ENCODE measurements at regions not wholly inside any gene's neighbourhood (a gene's known extent, or its start where the extent isn't known, plus 50 kb on each side); places are given as distances from the start of the nearest gene placed in this dataset.

GRCh38 chr22:49627217-49628181 is 200.2 kb downstream of the BRD1 start:
- no peak overlapping the region for H3K4me3 ChIP-seq (ENCODE audit: low read depth, low read length)
- DNase-seq (ENCODE audit: low read depth) = peak; percentile 32
- TF ChIP-seq CTCF (IDR thresholded peaks at IDR 0.05; ENCODE audit: low read depth, low read length) (peak; percentile 18), POLR2A (IDR thresholded peaks at IDR 0.05; ENCODE audit: extremely low read depth, insufficient read length) (no peak), MAX (IDR thresholded peaks at IDR 0.05; ENCODE audit: low read depth, low read length) (no peak), MYC (IDR thresholded peaks at IDR 0.05; ENCODE audit: low read depth, low read length) (no peak)

- no peak overlapping the region for H3K4me3 ChIP-seq (ENCODE audit: low read depth, low read length)
- TF ChIP-seq MAX (IDR thresholded peaks at IDR 0.05; ENCODE audit: low read depth, low read length) = no peak
- TF ChIP-seq POLR2A (IDR thresholded peaks at IDR 0.05; ENCODE audit: extremely low read depth, insufficient read length) = no peak
- no peak for TF ChIP-seq MYC (IDR thresholded peaks at IDR 0.05; ENCODE audit: low read depth, low read length)
- TF ChIP-seq CTCF (IDR thresholded peaks at IDR 0.05; ENCODE audit: low read depth, low read length) = no peak
- no peak for DNase-seq (ENCODE audit: low read depth)
Observed at GRCh38 chr22:49626361-49627216, 201.1 kb downstream of the BRD1 start.

- no peak overlapping the region for H3K4me3 ChIP-seq (ENCODE audit: low read depth, low read length)
- no peak for DNase-seq (ENCODE audit: low read depth)
- no peak for TF ChIP-seq POLR2A (IDR thresholded peaks at IDR 0.05; ENCODE audit: extremely low read depth, insufficient read length)
- TF ChIP-seq MAX (IDR thresholded peaks at IDR 0.05; ENCODE audit: low read depth, low read length) = no peak
- TF ChIP-seq MYC (IDR thresholded peaks at IDR 0.05; ENCODE audit: low read depth, low read length) = no peak
- no peak for TF ChIP-seq CTCF (IDR thresholded peaks at IDR 0.05; ENCODE audit: low read depth, low read length)
Observed at GRCh38 chr22:49624421-49625177, 203.1 kb downstream of the BRD1 start.

- H3K4me3 ChIP-seq (ENCODE audit: low read depth, low read length) = no peak overlapping the region
- TF ChIP-seq POLR2A (IDR thresholded peaks at IDR 0.05; ENCODE audit: extremely low read depth, insufficient read length) (no peak), CTCF (IDR thresholded peaks at IDR 0.05; ENCODE audit: low read depth, low read length) (no peak), MYC (IDR thresholded peaks at IDR 0.05; ENCODE audit: low read depth, low read length) (no peak), MAX (IDR thresholded peaks at IDR 0.05; ENCODE audit: low read depth, low read length) (no peak)
- no peak for DNase-seq (ENCODE audit: low read depth)
Observed at GRCh38 chr22:49623715-49624114, 204.0 kb downstream of the BRD1 start.

GRCh38 chr22:49623176-49623575 is 204.5 kb downstream of the BRD1 start:
- no peak overlapping the region for H3K4me3 ChIP-seq (ENCODE audit: low read depth, low read length)
- no peak for DNase-seq (ENCODE audit: low read depth)
- no peak for TF ChIP-seq CTCF (IDR thresholded peaks at IDR 0.05; ENCODE audit: low read depth, low read length)
- TF ChIP-seq MYC (IDR thresholded peaks at IDR 0.05; ENCODE audit: low read depth, low read length) = no peak
- no peak for TF ChIP-seq MAX (IDR thresholded peaks at IDR 0.05; ENCODE audit: low read depth, low read length)
- no peak for TF ChIP-seq POLR2A (IDR thresholded peaks at IDR 0.05; ENCODE audit: extremely low read depth, insufficient read length)

All from NB4 (cell line).